ENCODE measurements at regions not wholly inside any gene's neighbourhood (a gene's known extent, or its start where the extent isn't known, plus 50 kb on each side); places are given as distances from the start of the nearest gene placed in this dataset.
"Not testable (repeated sequence)": the region's sequence is repeated elsewhere in the genome, so short reads cannot be mapped to it uniquely, and the experiment has no call there.

DNA sequence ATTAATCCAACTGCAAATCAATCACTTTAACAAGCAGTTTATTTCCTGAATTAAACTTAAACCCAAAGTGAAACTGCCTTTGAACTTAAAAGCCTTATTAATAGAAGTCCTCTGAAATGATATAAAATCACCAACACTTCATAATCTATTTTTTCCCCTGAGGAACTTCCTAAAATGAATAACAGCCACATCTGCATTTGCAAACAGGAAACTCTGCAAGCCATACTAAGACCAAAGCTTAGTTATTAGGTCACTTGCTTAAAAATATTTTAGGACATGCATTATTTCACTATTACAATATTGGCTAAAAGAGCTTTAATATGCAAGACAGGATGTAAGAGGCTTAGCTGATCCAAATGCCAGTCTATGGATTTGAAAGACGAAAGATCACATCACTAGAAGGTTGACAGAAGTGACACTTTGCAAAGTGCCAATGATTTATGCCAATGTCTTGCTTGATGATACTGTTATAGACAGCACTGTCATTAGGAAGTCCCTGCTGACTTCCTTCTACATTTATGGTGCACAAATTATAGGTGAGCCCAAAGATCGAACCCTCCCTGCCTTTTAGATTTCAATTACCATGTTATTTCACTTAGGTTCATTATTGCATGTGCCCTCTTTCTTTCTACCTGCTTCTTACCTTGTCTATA is 99.9 kb upstream of the SKAP2 start:
- ATAC-seq (no peak), DNase-seq (ENCODE audit: missing footprints) (no peak)
- intact Hi-C loops (cut with DNase I): no loop called here

DNA sequence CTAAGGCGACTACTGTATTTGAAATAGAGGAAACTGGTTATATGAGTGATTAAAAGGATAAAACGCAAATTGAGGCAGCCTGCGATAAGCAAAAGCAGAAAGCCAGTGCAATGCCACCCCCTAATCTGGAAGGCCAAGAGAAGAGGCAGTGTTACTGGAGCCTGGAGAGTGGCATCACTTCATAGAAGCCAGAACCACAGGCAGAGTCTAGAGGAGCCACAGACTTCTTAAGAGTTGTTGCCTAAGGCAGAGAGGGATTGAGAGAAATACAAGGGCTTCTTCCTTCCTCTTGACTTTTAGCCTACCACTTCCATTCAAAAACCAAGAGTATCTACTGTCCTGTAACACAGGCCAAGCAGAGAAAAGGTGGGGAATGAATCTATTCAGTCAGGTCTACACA is 94.9 kb upstream of the SKAP2 start:
- intact Hi-C loops (cut with DNase I): no loop called here
- no peak for DNase-seq (ENCODE audit: missing footprints)
- ATAC-seq: no peak

DNA sequence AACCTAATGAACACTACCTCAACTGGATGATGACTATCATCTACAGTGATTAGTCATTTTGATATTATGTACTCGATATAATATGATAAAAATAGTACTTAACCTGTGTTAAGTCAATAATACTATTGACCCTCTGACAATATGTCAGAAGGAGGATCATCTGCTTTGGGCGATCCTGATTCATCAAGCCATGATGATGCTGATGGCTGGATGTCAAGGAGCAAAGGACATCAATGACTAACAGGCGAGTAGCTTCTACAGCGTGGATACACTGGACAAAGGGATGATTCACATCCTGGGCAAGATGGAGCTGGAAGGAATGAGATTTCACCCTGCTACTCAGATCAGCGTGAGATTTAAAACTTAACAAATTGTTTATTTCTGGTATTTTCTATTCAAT is 94.4 kb upstream of the SKAP2 start:
- DNase-seq (ENCODE audit: missing footprints): no peak
- intact Hi-C loops (cut with DNase I): no loop called here

DNA sequence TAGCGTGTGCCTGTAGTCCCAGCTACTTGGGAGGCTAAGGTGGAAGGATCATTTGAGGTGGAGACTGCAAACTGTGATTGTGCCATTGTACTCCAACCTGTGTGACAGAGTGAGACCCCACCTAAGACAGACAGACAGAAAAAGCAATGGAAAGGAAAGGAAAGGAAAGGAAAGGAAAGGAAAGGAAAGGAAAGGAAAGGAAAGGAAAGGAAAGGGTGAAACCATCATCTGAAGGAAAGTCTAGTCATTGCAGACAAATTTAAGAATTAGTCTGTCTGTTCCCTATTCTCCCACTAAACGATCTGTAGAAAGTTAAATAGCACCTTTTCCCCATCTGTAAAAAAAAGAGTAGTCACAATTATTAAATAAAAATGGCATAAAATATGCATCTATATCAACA is 91.1 kb upstream of the SKAP2 start:
- ATAC-seq (no peak), DNase-seq (ENCODE audit: missing footprints) (no peak)
- intact Hi-C loops (cut with DNase I): no loop called here

More for the DNA sequence above, 94.4 kb upstream of the SKAP2 start:
- no peak for ATAC-seq

DNA sequence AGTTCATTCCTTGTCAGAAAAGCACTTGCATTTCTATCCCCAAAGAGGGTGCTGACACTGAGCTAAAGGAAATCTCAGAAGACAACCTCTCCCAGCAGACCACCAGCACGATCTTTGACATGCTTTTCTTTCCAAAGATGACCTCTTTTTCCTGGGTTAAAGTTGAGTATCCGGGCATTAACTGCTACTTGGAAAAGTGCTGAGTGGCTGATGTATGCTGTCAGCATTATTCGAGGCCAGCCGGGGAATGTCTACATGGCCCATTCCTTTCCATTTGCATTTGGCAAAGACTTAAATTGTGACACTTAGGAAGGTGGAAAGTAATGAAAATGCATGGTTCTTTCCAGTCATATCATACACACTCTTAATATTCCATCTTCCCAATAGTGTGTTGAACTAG is 90.6 kb upstream of the SKAP2 start:
- DNase-seq (ENCODE audit: missing footprints) (no peak), ATAC-seq (no peak)
- intact Hi-C loops (cut with DNase I): no loop called here

DNA sequence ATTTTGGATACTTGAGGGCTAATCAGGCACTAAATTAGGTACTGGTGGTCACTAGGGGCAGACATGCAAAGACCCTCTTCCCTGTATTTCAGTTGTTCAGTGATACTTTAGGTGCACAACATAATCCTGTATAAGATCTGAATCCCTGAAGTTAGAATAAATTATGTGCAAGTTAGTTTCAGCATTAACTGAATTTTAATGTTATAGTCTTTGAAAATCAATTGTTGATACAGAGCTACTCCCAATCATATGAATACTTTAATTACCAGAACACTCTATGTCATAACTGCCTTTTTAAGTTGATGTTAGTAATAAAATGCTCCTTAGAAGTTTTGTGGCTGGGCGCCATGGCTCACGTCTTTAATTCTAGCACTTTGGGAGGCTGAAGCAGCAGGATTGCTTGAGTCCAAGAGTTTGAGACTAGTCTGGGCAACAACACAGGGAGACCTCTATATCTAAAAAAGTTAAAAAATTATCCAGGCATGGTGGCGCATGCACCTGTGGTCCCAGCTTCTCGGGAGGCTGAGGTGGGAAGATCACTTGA is 87.1 kb upstream of the SKAP2 start:
- no peak for ATAC-seq
- DNase-seq (ENCODE audit: missing footprints): no peak
- intact Hi-C loops (cut with DNase I): no loop called here

DNA sequence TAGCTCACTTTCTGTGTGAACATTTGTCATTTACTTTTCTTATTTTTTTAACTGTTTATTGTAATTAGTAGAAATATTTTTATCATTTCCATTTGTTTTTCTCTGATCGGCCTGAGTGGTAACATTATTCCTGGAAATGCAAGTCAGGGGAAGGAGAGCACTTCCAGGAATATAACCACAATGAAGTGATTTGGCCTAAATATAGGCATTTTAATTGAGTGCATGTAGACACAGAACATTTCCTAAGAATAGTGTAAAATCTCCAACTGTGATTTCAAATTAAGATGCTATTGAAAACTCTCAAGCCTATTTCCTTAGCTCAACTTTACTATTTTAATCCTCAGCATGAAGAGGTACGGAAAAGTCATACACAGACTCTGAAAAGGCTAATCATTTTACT is 86.5 kb upstream of the SKAP2 start:
- DNase-seq (ENCODE audit: missing footprints) (no peak), ATAC-seq (no peak)
- intact Hi-C loops (cut with DNase I): no loop called here

DNA sequence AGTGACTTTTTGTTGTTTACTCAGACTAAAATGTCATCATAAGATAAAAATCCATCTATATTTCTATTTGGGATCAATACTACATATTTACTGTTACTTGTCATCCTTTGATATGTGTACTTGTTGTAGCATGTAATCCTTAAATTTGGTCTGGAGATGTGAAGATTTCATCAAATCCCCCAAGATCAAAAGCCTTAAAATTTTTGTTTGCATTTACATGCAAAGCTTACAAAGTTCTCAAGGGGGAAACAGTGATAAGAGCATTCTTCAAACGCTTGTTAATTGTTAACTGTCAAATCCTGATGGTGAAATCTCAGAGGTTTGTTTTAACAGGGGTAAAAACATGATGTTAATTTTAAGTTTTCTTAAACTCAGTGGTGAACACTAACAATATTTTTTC is 84.9 kb upstream of the SKAP2 start:
- ATAC-seq (no peak), DNase-seq (ENCODE audit: missing footprints) (no peak)
- intact Hi-C loops (cut with DNase I): no loop called here

DNA sequence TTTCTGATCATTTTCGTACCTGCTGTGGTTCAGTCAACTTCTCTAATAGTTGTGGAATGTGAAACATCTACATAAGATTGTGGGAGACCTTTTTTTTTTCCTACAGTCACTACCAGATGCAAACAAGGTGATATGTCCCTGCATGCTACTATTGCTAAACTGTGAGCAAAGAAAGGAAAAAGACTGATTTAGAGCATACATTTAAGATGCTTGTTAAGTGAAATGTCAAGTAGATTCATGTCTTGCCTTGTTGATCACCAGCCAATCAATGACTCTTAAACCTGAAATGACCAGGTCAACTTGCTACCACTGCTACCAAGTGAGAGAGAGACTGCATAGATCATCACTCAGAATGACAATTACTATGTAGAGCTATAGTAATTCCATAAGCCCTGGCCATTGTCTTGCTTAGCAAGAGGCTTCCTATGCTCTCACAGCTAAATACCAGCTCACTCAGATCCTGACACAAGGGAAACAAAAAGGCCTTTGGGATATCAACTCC is 84.3 kb upstream of the SKAP2 start:
- ATAC-seq (no peak), DNase-seq (ENCODE audit: missing footprints) (no peak)
- intact Hi-C loops (cut with DNase I): no loop called here

DNA sequence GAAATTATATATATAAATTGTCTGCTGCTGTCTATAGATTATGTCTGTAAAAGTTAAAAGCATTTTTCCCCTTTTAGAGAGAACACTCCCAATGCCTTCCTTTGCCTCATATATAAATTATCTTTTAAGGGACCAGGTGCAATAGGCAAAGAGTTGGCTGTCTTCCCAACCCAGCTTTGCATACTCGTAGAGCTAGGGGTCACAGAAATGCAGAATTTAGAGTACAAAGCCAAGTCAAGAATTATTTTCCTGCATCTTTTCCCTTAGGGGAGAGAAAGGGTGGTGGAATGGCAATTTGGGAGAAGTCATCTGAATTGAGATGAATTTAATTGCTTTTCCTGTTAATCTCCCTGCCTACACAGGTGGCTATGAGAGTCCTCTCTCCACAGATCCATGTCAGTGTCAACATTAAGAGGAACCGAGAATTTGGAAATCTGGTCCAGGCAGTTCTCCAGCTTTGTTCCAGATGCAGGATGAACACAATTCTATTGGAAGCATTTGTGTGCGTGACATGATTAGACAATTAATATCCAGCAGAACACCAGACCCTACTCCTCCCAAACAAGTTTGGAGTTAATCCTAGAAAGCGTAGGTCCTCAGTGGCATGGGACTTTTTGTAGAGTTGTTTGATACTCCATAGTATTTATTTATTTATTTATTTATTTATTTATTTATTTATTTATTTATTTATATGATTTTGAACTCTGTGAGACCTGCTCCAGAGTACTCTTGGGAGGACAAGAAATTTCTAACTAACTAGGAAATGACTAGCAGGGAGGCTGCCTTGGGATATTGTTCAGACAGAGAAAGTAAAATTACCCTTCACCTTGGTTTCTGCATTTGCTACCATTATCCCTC is 80.3 kb upstream of the SKAP2 start:
- DNase-seq (ENCODE audit: missing footprints) (no peak), ATAC-seq (no peak)
- intact Hi-C loops (cut with DNase I): no loop called here

DNA sequence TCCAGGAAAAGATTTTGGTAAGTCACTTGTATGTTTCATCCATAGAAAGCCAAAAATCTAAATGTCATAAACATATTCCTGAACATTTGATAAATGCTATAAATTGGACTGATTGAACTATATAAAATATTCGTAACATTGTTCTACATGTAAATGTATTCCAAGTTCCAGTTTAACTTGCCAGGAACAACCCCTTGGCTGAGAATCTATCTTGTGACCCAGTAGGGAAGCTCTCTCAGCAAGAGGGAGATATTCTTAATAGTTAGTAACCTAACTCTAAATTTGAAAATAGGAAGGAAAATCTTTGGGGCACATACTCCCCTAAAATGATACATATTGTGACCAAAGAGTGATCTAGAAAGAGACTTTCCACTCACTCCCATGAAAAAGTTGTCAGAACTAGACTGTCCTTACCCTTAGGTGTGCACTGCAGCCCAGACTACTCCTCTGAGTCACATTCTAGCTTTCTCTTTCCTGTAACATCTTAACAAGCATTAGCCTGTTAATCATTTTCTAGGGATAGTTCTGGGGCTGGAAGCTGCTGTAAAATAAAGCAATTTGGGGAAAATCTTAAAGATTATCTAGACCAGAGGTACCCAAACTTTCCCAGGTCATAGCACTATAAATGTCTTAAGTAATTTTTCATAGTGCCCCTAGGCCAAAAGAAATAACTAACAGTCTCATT is 73.7 kb upstream of the SKAP2 start:
- intact Hi-C loops (cut with DNase I): no loop called here
- DNase-seq (ENCODE audit: missing footprints) (no peak), ATAC-seq (no peak)

DNA sequence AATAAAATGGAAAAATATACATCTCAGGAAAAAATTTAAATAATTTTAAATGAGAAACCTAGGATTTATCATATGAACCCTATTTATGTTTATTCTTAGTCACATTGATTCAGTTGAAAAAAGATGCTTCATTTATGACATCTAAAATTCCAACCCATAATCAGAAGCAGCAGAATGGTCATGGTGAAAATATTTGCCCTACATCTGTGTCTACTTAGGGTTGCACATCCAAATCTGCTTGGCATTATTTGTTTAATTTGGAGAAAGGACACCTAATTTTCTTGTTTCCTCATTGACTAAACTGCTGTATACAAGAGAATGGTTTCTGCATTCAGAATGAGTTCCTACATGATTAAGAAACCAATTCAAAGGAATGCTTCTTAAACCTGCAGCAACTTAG is 72.9 kb upstream of the SKAP2 start:
- DNase-seq (ENCODE audit: missing footprints): no peak
- intact Hi-C loops (cut with DNase I): no loop called here
- no peak for ATAC-seq

DNA sequence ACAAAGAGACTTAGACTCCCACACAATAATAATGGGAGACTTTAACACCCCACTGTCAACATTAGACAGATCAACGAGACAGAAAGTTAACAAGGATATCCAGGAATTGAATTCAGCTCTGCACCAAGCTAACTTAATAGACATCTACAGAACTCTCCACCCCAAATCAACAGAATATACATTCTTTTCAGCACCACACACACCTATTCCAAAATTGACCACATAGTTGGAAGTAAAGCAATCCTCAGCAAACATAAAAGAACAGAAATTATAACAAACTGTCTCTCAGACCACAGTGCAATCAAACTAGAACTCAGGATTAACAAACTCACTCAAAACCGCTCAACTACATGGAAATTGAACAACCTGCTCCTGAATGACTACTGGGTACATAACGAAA is 68.2 kb upstream of the SKAP2 start:
- DNase-seq (ENCODE audit: missing footprints); ATAC-seq; intact Hi-C loops (cut with DNase I): not testable (repeated sequence)

DNA sequence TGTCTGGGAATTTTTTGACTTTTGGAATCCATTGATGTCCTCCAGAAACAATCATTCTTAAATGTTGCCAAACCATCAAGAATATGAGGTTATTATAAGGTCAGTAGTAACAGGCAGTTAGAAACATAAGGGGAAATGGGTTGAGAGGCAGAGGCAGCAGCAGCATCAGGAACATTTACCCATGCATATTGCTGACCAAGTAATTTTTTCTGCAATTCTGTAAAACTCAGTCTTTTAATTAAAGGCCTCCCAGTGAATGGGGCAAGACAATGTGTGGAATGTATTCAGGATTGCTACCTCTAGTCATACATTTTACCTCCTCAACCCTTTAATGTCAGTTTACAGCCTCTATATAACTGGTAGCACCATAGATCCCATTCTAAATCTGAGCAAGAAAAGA is 66.5 kb upstream of the SKAP2 start:
- no peak for DNase-seq (ENCODE audit: missing footprints)
- ATAC-seq: no peak
- intact Hi-C loops (cut with DNase I): no loop called here

DNA sequence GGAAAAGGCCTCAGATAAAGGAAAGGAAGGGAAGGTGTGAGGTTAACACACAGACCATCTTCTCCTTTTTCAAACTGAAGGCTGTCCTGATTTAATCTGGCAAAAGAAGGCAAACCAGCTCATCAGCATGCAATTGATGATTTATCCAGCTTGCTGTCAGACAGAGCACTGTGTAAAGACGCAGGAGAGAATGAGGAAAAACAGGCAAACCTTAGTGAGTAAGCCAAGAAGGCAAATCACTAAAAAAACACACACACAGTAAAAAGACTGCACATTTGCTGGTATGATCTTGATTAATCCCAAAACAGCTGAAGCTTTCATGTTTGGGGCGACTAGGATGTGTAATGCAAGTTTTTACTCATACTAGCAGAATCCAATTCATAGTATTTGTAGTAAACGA is 65.8 kb upstream of the SKAP2 start:
- DNase-seq (ENCODE audit: missing footprints): no peak
- intact Hi-C loops (cut with DNase I): no loop called here
- ATAC-seq: no peak

DNA sequence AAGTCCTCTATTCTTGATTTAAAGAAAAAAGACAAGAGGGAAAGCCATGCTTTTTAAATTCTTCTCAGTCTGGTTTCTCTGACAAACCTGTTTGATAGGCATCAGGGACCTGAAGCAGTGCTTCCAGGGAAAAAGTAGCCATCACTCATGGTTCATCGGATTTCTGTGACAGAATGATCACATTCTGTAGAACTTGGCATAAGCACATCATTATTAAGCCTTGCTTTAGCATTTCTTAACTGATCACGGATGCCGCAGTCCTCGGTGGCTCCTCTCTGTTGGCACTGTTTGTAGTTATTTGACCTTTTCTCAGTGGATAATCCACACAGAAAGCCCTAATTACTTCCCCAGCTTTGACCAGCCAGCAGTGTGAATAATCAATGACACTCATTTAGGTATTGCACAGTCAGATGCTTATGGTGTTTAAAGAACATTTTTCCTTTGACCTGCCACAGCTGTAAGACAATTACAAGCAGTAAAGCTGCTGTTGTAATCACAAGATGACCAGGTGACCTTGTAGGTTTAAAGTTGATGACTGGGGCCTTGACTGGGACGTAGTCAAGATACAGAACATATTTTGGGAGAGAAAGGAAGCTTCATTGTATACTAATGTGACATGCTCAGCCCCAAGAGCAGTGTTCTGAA is 64.4 kb upstream of the SKAP2 start:
- no peak for ATAC-seq
- DNase-seq (ENCODE audit: missing footprints): no peak
- intact Hi-C loops (cut with DNase I): no loop called here

DNA sequence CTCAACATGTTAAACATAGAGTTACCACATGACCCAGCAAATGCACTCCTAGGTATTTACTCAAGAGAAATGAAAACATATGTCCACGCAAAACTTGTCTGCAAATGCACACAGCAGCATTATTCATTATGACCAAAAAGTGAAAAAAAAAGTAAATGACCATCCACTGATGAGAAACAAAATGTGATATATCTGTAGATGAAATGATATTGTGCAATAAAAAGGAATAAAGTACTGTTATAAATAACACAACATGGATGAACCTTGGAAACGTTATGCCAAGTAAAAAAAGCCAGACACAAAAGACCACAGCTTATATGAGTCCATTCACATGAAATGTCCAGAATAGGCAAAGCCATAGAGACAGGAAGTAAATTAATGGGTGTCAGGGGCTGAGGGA is 61.4 kb upstream of the SKAP2 start:
- no peak for ATAC-seq
- no peak for DNase-seq (ENCODE audit: missing footprints)
- intact Hi-C loops (cut with DNase I): no loop called here

DNA sequence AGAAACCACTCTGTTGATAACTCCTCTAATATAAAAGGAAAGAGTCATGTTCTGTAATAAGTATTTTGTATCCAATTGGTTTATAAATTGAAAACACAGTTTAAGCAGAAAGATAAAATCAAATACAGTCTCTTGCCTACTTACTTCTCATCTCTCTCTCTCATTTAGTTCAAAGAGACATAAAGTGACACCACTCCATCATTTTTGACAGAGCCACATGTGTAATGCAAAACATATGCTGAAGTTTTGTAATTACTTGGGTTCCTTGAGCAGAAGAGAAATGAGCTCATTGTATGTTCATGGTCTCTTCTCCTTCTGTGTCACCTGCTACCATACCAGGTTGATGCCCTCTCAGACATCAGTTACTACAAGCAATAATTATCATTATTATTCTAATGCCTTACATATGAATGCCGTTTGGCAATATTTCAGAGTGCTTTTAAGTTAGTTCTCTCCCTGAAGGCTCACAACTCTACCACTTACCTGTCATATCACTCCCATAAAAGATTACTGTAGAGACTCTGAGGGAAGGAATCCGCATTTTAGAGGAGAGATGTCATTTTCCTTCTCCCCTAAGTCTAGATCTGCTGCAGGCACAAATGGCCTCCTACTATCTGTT is 59.9 kb upstream of the SKAP2 start:
- no peak for DNase-seq (ENCODE audit: missing footprints)
- intact Hi-C loops (cut with DNase I): no loop called here
- no peak for ATAC-seq
